ENCODE measurements at regions not wholly inside any gene's neighbourhood (a gene's known extent, or its start where the extent isn't known, plus 50 kb on each side); places are given as distances from the start of the nearest gene placed in this dataset.
A peak's percentile ranks its signal among the peaks of the same experiment; 100 is the strongest.

DNA sequence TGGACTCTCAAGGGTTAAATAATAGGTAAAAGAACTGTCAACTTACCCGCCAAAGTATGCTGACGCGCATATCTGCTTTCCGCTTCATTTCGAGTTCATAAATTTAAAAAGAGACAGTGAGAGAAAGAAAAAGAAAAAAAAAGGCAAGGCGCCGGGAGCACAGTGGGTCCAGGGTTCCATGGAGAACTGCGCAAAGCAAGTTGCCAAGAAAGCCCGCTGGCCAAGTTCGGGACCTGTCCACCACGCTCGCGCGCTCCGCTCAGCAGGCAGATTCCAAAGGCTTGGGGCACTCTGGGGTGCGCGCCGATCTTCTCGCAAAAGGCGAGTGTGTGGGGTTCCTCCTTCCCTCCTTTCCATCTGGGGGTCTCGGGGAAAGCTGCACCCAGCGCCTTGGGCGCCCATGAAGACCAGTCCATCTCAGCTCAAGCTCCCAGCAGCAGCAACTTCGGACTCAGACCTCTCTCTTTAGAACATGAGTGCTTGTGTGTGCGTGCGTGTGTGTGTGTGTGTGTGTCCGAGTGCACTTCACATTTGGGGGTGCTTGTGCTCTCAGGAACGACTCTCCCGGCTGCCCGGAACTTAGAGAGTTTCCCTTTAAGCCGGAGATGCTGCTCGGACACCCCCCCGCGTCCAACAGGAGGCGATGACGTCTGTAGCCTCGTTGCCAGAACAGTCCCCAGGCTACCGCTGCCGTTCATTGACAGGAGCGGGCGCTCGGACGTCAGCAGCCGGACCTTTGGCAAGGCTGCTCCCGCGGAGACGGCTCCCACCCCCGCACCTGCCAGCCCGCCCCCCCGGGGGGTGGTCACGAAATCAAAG is 180.0 kb downstream of the TBXT start:
- DNase-seq (ENCODE audit: low read depth in 4 of 4, low spot score in 2 of 4): peak in 1 of 4 donors; percentile 66

DNA sequence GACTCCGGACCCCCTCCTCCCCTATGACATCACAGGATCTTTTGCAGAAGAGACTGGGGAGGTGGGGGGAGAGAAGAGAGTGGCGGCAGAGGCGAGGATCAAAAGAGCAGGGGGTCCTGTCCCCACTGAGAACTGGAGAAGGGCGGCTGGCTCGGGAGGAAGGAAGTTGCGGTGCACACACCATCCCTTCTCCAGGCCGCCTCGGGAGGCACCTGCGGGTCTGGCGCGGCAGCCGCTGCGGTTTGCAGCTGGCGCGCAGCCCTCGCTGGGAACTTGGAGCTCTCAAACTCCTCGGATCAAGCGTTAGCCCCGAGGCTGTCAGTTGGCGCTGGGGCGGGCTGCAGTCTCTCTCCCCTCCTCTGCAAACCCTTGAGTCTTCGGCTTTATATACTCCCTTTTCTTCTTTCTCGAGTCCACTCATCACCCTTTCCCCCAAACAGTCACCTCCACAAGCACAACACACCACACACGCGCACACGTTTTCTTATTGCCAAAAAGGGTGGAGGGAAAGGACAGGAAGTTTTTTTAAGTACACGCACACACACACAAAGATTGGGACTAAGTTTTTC is 180.7 kb downstream of the TBXT start:
- no peak for DNase-seq (ENCODE audit: low read depth in 4 of 4, low spot score in 2 of 4)

DNA sequence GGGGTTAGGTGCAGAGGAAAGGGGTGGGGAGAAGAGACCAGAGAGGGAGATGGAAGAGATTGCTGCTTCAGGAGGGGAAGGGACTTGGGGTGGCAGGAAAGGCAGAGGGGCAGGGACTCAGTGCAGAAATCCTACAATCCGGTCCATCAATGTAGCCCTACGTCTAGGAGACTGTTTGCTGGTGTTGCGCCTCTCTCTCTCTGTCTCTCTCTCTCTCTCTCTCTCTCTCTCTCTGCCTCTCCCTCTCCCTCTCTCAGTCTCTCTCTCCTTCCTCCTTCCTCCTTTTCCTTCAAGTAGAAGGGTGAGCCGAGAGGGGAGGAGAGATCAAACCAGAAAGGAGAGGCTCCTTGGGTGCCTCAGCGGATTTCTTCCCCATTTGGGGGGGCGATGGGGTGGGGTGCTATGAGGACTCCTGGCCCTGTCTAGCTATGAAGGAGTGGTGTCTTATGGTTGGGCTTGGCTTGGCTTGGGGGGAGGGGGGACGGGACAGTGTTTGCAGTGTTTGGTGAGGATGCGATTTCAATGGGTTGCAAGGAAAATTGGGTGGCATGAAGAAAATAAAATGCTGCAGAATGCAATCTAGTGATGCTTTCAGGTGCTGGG is 181.2 kb downstream of the TBXT start:
- DNase-seq (ENCODE audit: low read depth in 4 of 4, low spot score in 2 of 4): no peak

DNA sequence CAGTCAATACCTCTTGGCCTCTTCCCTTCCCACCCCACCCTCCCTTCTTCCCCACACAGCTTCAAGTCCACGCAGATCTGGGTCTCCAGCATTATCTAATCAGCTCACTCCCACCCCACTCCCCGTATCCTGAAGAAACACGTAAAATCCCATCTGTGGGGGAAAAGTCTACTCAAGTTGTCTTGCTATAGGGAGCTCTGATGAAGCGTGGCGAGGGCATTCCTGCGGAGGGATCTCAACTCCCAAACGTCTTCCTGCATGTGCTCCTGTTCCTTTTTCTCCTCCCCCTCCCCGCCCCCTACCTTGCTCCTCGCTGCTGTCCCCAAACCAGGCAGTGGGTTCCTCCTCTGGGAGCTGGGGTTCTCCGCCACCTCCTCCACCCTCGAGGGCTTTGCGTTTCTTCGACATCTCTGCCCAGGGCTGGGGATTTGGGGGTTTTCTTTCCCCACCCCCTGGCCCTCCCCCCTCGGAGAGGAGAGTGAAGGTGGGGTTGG is 181.8 kb downstream of the TBXT start:
- DNase-seq (ENCODE audit: low read depth in 4 of 4, low spot score in 2 of 4): no peak

DNA sequence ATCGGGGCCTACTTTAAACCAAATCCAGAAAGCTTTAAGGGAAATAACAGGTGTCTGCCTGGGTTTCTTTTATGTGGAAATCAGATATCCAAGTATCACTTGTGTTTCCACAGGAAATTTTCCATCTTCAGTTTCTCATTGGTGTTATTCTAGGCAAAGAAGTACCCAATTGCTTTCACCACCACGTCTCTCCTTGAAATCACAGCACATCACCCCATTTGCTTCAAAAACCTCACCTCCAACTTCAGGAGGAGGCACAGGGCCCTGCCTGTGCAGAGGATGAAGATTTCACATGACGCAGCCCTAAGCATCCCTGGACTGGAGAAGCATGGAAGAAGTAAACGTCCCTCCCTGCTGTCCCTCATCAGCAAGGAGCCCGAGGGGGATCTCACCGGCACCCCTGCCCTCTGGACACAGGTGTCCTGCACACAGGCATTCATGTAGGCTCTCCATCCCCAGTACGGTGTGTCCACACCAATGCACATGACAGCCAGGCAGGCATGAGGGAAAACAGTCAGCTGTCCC is 182.3 kb downstream of the TBXT start:
- no peak for DNase-seq (ENCODE audit: low read depth in 4 of 4, low spot score in 2 of 4)

DNA sequence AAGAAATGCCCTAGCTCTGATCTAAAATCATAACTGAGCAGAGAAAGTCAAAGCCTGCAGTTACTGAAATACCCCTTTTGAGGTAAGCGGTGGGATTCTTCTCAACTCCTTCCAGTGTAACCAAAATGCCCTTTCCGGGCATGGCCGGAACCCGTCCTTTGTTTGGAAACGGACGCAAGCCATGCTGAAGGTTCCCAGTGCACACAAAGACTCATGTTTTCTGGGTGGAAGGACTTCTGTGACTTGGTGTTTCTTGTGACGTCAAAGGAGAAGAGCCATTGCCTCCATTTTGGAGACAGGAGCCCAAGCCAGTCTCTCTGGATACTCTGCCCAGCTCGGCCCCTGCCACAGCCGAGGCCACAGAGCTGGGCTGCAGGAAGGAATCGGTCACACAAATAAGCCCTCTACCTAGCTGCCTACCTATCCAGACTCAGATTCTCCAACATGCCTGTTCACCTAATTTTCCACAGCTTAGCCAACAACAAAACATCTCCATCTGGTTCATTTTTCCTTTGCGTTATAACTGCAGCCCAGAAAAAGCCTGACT is 182.8 kb downstream of the TBXT start:
- no peak for DNase-seq (ENCODE audit: low read depth in 4 of 4, low spot score in 2 of 4)

DNA sequence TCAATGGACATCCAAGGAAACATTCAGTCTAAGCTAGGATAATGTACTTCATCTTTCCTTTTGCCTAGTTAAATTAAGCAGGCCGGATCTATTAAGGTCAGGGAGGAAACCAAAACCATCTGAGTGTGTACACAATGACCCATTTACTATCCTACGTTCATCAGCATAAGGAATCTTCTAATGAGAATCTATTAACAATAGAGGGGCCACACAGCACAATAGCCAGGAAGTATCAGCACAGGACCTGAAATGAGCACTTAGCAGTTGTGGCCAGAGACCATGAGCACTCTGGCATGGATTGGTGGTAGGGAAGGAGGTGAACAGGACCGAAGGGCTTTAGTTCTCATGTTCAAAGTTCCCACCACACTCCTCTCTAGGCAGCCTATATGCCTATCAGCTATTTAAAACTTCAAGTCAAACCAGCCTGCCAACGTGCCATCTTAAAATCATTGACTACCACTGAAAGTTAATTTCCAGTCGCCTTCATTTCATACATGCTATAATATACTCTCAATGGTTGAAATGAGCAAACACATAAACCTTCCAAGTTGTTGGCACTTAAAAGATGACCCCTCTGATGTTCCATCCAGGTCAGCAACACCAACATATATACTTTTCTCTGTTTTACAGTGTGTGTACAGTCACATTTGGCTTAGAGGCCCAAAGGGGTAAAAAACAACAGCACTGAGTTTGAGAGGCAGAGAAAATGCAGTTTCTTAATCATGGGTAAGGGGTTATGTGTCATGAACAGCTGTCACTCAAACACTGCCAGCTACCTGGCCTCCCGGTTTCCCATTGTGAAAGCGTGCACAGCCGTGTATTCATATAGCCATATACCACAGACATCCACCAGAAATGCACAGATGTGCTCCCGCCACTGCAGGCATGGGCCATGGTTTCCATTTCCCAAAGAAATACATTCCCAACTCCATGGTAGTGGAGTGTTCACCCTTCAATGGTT is 184.3 kb downstream of the TBXT start:
- no peak for DNase-seq (ENCODE audit: low read depth in 4 of 4, low spot score in 2 of 4)

DNA sequence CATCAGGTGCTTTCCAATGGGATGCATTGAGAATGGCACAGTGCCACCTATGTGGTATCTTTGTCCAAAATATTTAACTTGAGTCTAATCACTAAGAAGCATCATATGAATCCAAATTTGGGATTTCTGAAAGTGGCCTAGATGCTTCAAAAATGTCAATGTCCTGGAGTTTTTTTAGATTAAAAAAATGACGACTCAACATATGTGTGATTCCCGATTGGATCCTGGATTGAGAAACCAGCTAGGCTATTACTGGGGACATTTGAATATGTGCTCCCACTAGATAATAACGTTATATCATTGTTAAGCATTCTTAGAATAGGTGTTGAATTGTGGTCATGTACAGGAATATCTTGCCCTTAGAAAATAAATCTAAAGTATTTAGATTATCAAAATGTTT is 189.2 kb downstream of the TBXT start:
- no peak for DNase-seq (ENCODE audit: low read depth in 4 of 4, low spot score in 2 of 4)

DNA sequence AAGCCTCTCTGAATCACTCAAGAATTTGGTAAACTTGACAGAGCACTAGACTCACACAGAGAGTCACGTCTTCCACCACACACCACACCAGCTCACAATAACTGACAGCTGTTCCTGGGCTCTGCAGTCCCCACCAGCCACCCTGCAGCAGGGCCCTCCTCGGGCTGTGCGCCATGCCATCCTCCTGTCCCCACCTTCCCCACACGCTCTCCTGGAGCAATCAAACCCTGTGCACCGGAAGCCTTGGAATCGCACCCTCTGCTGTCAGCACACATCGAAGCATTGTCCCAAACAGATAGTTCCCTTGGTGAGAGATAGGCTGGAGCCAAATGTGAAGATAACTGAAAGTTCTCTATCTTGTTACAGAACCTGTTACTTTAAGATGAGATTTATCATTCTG is 191.0 kb downstream of the TBXT start:
- DNase-seq (ENCODE audit: low read depth in 4 of 4, low spot score in 2 of 4): no peak

DNA sequence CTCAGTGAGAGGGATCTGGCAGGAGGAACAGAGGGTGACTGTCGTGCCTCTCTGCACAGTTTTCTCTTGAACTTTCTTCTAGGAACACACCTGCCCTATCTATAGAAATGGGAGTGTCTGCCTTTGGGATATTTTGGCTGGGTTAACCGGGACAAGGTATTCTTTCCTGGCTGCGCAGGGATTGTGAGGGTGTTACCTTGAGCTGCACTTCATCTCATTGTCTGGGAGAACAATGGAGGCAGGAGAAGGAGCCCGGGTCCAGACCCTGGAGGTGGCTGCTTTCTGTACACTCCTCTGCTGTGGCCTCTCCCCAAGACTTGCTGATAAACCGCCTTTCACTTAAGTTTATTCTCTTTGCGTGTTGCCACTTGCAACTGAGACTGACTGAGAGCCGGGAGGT is 192.8 kb downstream of the TBXT start:
- DNase-seq (ENCODE audit: low read depth in 4 of 4, low spot score in 2 of 4): no peak

DNA sequence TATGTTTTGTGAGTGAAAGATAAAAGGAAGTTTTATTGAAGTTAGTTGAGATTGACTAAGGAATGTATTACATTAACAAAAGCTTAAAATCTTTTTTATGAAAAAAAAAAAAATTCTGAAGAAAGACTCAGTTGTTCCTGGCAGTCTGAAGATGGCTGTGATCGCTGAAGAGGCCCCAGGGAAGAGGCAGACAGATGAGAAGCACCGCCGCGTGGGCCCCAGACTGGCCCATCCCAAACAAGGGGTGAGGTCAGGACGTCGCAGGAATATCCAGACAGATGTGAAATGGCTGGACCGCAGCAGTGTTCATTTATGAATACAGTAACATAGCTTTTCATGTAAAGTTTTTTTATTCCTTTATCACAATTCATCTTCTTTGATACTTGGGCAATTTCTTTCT is 194.2 kb downstream of the TBXT start:
- no peak for DNase-seq (ENCODE audit: low read depth in 4 of 4, low spot score in 2 of 4)

DNA sequence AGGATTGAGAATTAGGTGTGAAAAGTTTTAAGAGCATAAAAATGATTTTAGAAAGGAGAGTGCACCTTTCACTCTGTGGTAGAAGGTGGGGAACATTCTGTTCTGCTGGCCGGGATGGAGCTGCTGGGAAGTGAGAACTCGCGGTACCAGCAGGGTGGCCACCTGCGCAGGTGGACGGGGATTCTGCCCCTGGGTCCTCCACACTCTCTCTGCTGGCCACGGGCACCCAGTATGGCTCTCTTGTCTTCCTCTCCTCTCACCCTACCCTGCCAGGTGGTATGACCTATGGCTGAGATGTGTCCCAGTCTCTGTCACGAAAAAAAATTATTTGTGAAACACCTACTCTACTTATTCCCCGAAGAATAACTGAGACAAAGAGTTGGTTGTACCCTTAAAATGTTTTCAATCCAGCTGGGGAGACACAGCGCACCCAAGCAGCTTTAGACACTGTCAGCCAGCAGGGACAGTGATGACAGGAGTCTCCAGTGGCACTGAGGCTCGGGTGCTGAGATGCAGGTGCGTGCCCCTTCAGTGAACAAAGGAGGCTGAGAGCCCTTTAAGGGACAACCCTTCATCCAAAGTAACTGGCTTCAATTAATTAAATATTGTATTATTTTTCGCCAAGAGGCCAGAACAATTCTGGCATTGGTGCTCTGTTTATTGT is 195.4 kb downstream of the TBXT start:
- DNase-seq (ENCODE audit: low read depth in 4 of 4, low spot score in 2 of 4): no peak

DNA sequence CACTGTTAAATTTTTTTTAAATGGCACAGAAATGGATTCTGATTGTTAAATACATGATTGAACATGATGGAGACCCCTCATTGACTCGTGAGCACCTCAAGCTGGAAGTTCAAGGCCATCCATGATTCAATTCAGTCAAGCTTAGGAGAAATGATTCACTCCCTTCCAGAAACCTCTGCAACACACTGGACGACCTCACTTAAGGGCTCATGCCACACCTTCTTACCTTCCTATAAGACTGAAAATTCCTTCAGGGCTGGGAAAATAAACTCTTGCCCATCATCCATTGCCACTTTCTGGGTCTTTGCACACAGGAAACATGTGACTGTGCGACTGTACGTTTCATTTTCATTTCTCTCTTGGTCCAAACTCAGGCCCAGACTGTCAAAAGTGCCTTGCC is 196.4 kb downstream of the TBXT start:
- no peak for DNase-seq (ENCODE audit: low read depth in 4 of 4, low spot score in 2 of 4)

DNA sequence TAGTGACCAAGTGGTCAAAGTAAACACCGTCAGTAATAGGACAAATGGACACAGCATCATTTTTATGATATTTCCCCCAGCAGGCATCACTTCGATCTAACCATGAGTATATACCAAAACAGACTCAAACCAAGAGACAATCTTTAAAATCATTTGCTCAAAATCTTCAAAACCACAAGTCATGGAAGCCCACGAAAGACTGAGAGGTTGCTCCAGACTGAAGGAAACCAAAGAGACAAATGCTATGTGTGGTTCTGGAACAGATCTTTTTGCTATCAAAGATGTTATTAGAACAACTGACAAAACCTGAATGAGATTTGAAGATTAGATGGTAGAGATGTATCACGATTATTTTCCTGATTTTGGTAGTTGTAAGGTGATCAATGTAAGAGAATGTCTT is 197.7 kb downstream of the TBXT start:
- no peak for DNase-seq (ENCODE audit: low read depth in 4 of 4, low spot score in 2 of 4)

DNA sequence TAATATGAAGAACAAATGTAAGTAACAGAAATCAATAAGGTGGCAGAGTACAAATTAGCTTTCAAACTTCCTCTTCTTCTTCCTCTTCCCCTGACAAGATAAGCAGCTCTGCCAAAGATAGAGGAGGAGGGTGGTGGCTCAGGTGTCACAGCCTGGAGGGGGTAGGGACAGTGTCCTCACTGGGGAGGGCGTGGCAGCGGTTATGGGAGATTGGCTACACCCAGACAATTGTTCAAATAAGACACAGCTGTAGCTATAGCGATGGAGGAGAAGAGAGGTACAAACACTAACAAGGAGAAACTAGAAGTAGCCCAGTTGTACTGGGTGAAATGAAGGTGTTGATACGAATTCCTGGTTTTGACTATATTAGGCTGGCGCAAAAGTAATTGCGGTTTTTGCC is 198.5 kb downstream of the TBXT start:
- no peak for DNase-seq (ENCODE audit: low read depth in 4 of 4, low spot score in 2 of 4)

DNA sequence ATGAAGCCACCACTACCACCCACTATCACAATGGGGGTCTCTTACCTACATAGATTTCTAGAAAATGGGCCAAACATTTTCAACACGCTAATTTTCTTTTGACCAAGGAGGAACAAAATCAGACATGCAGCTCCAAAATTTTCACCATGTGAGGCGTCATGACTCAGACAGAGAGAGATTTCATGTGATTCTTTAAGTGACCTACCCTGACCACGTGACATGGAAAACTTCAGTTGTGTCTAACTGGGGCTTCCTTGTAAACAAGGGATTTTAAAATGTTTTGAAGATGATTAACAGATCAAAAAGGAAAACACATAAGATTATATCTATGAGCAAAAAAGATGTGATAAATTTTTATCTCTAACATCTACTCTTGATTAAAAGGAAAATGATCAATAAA is 199.2 kb downstream of the TBXT start:
- no peak for DNase-seq (ENCODE audit: low read depth in 4 of 4, low spot score in 2 of 4)

DNA sequence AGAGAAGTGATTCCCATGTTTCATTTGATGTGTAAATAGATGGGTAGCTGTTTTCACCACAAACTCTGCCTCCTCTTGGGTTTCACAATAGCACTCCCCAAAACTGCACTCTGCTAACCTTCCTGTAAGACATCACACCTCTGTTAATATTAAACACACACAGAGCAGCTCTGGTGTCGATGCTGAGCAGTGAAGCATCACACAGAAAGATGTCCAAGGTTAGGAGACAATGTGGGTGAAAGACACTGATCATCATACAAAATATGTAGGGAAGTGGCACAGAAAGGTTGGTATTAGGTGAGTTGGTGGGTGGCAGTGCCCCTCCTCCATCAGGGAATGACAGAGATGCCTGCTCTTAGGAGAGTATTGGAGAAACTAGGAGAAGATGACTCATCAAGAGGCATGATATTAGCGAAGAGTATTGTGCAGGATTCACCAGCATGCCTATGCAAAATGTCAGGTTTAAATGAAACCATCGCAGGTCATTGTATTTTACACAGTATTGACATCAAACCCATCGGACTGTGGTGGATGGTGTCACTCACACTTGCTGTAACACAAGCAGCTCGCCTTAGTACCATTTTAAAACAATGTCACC is 199.7 kb downstream of the TBXT start:
- DNase-seq (ENCODE audit: low read depth in 4 of 4, low spot score in 2 of 4): no peak

DNA sequence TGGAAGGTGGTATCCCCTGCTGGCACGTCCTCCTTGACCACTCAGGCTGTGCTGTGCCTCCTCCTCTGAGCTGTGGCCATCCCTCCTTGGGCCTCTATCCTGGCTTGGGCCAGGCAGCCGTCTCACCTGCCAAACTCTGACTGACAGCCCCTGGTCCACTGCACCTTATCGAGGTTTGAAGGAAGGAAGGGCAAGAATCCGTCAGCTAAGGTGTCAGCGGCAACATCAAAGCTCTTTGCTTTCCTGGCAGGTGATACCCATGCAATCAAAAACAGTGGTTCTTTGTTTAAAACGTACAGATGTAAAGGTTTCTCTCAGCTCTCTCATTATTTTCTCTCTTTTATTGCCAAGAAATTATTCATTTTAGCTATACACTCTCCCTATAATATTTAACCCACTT is 203.9 kb downstream of the TBXT start:
- DNase-seq (ENCODE audit: low read depth in 4 of 4, low spot score in 2 of 4): no peak

DNA sequence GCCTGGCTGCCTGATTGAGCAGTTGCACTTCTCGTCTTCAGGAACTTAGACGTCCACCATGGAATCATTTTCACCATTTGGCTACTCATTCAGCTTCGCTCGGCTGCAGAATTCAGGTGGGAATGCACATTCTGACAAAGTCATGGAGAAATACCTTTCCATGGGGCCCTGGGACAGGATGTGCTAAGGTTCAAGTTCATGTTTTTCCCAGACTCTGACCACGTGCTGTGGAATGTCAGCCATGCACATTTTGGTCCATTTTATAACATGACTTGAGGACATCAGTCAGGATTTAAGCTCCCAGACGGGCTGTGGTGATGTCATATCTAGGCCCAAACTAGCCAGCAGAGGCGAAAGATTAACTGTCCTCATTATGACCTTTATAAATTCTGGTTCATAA is 205.3 kb downstream of the TBXT start:
- DNase-seq (ENCODE audit: low read depth in 4 of 4, low spot score in 2 of 4): no peak
